Adrenal gland (tissue), 5 donors: ENCODE measurements at regions not wholly inside any gene's neighbourhood (a gene's known extent, or its start where the extent isn't known, plus 50 kb on each side); places are given as distances from the start of the nearest gene placed in this dataset.

Experiments
- POLR2A ChIP-seq, 2 donors: fragments of 450-650 bp; IDR thresholded peaks; one replicate each; pipeline ENCODE4 v1.6.1; 2017; ENCODE audit warnings: antibody characterized with exemption in 2 of 2, mild to moderate bottlenecking in 2 of 2, moderate library complexity in 1 of 2
- TF ChIP-seq, protein P1 (sequence below), 6 experiments: fragments of 450-650 bp in 4 of 6; fragments of 200-600 bp in 2 of 6; sonication (generic) in 1 of 6; IDR thresholded peaks; 1 replicate in 5 of 6; 2 replicates in 1 of 6; pipeline versions ENCODE4 v1.5.1 to v1.8.0; 2016 to 2021; ENCODE audit warnings: antibody characterized with exemption in 6 of 6, mild to moderate bottlenecking in 2 of 6, moderate library complexity in 1 of 6
- donor health status: DM: no; HTN: no; CAD: no.

DNA sequence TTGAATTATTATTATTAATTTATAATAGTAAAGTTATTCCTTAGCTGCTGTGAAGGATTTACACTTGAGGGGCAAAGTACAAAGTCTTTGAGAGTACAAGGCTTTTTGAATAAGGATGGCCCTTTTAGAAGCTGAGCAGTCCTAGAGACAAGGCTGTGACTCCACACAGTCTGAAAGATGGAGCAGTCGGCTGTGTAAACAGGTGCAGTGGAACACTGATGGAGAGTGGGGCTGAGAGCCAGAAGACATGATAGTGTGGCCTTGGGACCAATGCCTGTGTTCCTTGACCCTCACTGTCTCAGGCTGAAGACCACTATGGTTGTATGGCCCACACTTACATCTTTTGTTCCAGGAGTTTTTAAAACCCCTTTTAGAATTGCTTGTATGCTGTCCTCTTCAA, 311.2 kb upstream of the PHF14 start:
- TF ChIP-seq, protein P1, sequence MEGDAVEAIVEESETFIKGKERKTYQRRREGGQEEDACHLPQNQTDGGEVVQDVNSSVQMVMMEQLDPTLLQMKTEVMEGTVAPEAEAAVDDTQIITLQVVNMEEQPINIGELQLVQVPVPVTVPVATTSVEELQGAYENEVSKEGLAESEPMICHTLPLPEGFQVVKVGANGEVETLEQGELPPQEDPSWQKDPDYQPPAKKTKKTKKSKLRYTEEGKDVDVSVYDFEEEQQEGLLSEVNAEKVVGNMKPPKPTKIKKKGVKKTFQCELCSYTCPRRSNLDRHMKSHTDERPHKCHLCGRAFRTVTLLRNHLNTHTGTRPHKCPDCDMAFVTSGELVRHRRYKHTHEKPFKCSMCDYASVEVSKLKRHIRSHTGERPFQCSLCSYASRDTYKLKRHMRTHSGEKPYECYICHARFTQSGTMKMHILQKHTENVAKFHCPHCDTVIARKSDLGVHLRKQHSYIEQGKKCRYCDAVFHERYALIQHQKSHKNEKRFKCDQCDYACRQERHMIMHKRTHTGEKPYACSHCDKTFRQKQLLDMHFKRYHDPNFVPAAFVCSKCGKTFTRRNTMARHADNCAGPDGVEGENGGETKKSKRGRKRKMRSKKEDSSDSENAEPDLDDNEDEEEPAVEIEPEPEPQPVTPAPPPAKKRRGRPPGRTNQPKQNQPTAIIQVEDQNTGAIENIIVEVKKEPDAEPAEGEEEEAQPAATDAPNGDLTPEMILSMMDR (IDR thresholded peaks at IDR 0.05), result no peak
- TF ChIP-seq POLR2A (IDR thresholded peaks at IDR 0.05), result no peak
